Stimulated activated CD8-positive, alpha-beta memory T cell treated with anti-CD3 and anti-CD28 coated beads, Interleukin-2, amount 100 ng/mL, for 48 hours (primary cell): ENCODE measurements at regions not wholly inside any gene's neighbourhood (a gene's known extent, or its start where the extent isn't known, plus 50 kb on each side); places are given as distances from the start of the nearest gene placed in this dataset.
"Not testable (repeated sequence)": the region's sequence is repeated elsewhere in the genome, so short reads cannot be mapped to it uniquely, and the experiment has no call there.

Source experiments
- DNase-seq, 2 donors: peaks; one replicate each; pipeline ENCODE4 v3.0.0-alpha.2; 2020; ENCODE audit warnings: low read depth in 2 of 2

DNA sequence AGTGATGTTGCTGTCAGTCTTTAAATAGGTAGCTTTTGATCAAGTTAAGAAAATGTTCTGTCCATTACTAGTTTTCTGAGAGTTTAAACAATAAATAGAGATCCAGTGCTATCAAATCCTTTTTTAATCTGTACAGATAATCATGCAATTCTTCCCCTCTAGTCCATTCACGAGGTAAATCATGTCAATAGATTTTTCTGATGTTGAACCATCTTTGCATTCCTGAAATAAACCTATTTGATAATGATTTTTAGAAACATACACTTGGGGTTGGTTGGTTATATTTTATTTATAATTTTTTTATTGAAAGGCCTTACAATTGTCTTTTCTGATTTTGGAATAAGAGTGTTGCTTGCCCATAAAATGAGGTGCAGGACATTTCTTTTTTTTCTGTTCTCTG is 95.0 kb downstream of the FAM53A start:
- no peak for DNase-seq

- no peak for DNase-seq
These were observed 95.8 kb downstream of the FAM53A start for GRCh38 chr4:1588306-1588705.

- no peak for DNase-seq
These were observed 99.6 kb downstream of the FAM53A start for GRCh38 chr4:1584498-1584897.

DNA sequence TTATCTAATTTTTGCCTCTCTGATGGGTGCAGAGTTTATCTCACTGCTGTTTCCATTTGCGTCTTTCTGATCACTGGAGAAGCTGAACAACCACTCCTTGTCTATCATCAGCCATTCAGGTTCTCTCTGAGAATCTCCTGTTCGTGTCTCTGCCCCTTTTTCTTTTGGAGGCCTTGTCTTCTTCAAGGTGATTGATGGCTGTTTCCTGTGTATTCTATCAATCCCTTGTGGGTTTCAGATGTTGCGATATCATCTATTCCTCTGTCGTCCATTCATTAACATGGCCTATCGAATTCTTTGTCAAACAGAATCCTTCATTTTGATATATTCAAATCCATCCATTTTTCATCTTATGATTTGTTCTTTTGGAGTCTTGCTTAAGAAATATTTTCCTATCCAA is 100.3 kb downstream of the FAM53A start:
- DNase-seq, result no peak

DNA sequence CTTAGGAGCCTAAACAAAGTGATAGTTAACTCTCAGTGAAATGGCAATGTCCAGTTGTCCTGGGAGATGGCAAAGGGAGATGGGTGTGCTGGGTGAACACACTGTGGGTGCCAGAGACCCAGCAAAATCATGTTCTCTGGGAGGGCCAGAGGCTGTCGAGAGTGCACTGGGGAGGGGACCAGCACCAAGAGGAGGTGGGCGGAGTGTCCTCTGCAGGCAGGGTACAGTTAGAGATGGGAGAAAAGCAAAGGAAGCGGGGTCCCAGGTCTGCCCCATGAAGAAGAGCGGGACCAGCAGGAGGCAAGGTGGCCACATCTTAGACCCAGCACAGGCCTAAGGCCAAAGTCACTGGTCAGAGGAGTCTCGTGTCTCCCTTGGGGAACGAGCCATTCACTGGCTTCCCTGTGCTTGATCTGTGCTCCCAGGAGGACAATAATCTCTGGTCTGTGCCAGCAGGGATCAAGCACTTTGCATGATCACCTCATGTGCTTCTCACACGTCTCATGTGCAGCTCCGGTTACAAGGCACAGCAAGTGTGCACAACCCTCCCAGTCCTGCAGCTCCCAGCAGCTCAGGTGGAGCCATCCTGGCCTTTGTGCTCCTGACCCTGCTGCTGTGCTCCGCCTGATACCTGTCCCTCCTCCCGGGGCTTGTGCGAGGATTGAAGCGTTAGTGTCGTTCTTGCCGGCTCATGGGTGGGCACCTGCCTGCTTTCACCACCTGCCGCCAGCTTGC is 100.9 kb downstream of the FAM53A start:
- no peak for DNase-seq

GRCh38 chr4:1582227-1582626 is 101.9 kb downstream of the FAM53A start:
- DNase-seq, result no peak

DNA sequence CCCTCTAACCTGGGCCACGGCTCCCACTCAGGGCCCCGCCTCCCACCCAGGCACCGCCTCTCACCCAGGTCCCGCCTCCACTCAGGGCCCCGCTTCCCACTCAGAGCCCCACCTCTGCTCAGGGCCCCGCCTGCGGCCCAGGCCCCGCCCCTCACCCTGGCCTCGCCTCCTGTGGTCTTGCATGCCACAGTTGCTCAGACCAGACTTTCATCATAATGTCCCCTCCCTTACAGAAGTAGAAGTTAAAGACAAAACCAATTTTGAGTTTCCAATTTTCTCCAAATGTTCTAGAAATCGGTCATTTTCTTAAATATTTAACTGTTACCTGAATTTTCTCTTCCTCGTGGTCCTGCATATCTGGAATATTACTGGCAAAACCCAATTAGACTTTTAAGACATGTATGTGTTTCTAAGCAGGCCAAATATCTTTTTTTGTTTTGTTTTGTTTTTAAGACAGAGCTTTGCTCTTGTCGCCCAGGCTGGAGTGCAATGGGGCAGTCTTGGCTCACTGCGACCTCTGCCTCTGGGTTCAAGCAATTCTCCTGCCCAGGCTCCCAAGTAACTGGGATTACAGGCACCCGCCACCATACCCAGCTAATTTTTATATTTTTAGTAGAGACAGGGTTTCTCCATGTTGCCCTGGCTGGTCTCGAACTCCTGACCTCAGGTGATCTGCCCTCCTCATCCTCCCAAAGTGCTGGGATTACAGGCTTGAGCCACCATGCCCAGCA is 102.8 kb downstream of the FAM53A start:
- DNase-seq, result peak; percentile 69 to 92

GRCh38 chr4:1580692-1581012 is 103.5 kb downstream of the FAM53A start:
- not testable (repeated sequence) for DNase-seq

GRCh38 chr4:1579901-1580691 is 104.0 kb downstream of the FAM53A start:
- DNase-seq, result peak; percentile 78 to 92

GRCh38 chr4:1579001-1579900 is 104.9 kb downstream of the FAM53A start:
- DNase-seq, result peak; percentile 62 to 68

DNA sequence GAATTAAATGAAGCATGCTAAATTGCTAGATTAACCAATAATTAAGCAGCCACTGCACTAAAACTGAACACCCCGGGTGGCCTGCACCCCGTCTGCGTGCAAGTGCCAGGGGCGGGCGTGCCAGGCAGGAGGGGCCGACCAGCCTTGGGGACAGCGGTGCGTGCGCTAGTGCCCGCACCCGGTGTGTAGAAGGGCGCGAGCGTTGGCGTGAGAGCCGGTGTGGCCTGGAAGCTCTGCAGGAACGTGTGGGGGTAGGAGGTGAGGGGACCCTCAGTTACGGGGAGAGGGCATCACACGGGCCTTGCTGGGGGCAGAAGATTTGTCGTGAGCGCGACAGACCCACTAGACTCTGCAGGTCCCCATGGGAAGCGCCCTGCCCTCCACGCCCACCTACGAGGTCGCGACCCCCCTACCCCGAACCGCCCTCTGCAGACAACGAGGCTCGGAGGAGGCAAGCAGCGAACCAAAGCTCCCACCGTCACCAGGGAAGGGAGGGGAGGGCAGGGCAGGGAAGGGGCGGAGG is 105.8 kb downstream of the FAM53A start:
- no peak for DNase-seq

- DNase-seq, result no peak
These were observed 106.3 kb downstream of the FAM53A start for GRCh38 chr4:1577822-1578217.

DNA sequence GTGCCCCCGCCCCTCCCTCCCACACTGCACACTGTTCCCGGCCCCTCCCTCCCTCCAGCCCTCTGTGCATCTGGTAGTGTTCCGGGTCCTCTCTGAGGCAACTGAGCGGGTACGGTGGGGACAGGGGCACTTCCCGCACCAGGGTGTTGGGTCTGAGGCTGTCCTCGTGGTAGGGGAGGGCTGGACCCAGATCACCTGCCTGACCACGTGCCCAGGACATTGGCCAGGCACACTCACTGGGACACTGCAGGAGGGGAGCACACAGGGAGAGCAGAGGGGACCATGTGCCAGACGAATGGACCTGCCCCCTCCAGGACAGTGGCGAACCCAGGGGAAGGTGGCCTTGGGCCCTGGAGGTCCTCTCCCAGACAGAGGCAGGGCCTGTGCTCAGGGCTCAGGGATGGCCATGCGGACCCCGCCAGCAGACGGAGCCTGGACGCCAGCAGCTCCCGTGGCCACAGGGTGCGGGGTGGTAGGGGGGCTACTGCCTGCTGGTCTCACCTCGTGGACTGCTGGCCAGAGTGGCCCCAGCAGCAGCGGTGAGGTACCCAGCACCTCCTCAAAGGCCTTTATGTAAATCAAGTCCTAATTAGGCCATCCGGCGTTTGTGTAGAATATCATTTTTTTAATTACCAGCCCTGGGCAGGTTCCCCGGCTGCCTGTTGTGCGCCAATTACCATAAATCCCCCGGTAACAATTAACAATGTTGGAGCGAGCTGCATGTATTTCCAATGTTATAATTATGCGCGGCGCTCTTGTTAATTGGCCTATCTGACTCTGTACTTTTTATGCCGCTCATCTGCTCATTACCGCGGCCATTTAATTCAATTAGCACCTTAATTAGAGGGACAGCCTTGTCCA is 106.9 kb downstream of the FAM53A start:
- DNase-seq, result no peak

GRCh38 chr4:1576304-1576960 is 107.7 kb downstream of the FAM53A start:
- DNase-seq, result no peak

- DNase-seq, result no peak
These were observed 108.5 kb downstream of the FAM53A start for GRCh38 chr4:1575418-1576303.

GRCh38 chr4:1574601-1575417 is 109.3 kb downstream of the FAM53A start:
- DNase-seq, result no peak

DNA sequence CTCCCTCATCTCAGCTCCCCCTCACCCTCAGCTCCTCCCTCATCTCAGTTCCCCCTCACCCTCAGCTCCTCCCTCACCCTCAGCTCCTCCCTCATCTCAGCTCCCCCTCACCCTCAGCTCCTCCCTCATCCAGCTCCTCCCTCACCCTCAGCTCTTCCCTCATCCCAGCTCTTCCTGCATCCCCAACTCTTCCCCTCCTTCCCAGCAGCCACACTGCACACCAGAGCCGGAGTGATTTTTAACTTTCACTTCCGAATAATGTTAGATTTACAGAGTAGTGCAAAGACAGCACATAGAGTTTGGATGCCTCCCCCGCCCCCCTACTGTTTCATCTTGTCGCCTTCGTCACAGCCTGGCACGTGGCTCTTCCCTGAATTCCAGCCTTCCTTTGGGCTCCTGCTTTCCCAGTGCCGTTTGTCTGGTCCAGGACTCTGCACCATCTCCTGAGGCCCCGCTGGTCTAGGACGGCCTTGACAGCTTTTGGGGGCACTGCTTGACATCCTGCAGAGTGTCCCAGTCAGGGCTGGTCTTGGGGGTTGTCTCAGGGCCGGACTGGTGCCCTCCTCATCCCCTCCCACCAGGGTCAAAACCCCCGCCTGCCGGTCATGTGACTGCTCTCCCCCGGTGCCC is 110.2 kb downstream of the FAM53A start:
- no peak for DNase-seq
